GM21390 (cell line): ENCODE measurements at regions not wholly inside any gene's neighbourhood (a gene's known extent, or its start where the extent isn't known, plus 50 kb on each side); places are given as distances from the start of the nearest gene placed in this dataset.
A peak's percentile ranks its signal among the peaks of the same experiment; 100 is the strongest.

Experiments used
- ATAC-seq: cut with Tn5 transposase; IDR thresholded peaks from one replicate; pipeline ENCODE4 v1.9.1; 2021; ENCODE audit not compliant: unreplicated experiment

- ATAC-seq, result no peak
Measured at GRCh38 chr6:132934496-132934895, 120.1 kb downstream of the RPS12 start.

GRCh38 chr6:132936646-132937045 lies 122.3 kb downstream of the RPS12 start:
- no peak for ATAC-seq

GRCh38 chr6:132937466-132937906 lies 123.1 kb downstream of the RPS12 start:
- ATAC-seq, result no peak

- no peak for ATAC-seq
Measured at GRCh38 chr6:132948889-132949288, 134.5 kb downstream of the RPS12 start.

GRCh38 chr6:132950566-132950965 lies 136.2 kb downstream of the RPS12 start:
- no peak for ATAC-seq

DNA sequence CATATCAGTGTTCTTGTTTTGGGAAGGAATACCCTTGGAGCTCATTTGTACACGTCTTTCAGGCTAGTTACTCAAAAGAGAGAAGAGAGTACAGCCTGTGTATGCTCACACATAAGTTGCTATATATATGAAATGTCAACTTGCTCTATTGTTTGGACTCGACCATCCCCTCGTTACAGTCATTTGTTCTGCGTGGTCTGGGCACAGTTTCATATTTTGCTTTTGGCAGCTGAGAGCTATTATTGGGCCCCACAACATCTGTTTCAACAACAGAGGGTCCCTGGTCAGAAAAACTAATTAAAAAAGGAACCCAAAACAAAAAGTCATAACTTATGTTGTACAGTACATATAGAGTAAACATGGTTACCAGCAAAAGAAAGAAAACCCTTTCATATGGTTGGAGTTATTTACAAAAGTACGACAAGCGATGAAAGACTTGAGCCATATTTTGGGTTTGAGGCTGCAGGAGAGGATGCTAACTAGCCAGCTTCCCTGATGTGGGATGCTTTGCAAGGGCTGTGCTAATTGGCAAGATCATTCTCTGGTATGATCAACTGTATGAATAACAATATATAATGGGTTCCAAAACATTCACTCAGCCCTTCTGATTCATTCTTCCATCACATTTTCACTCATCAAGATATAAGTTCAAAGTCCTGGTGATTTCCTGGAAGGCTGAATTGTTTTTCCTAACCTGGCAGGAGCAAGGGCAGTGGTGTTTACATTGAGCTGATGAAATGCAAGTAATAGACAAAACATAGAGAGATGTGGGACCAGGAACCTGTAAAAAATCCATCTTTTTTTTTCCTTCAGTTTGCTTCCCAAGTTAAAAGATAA lies 137.9 kb downstream of the RPS12 start:
- no peak for ATAC-seq

- ATAC-seq, result no peak
Measured at GRCh38 chr6:132952986-132953385, 138.6 kb downstream of the RPS12 start.

GRCh38 chr6:132954222-132954621 lies 139.9 kb downstream of the RPS12 start:
- ATAC-seq, result no peak

DNA sequence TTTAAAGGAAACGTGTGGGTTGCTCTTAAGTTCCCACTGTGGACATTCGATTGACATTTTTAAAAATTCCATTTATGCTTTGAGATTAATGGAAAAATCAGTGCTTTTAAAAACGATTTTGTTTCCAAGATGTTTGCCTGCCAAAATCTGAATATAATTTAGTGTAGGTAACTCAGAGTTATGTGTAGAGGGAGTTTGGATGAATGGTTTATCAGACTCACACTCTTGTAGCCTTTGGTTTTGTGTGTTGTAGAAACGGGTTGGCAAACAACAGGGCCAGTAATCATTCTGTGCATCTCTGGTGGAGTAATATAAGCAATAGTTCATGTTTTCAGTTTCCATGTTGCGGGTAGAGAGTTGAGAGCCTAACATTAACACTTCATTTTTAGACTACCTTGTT lies 140.6 kb downstream of the RPS12 start:
- no peak for ATAC-seq

DNA sequence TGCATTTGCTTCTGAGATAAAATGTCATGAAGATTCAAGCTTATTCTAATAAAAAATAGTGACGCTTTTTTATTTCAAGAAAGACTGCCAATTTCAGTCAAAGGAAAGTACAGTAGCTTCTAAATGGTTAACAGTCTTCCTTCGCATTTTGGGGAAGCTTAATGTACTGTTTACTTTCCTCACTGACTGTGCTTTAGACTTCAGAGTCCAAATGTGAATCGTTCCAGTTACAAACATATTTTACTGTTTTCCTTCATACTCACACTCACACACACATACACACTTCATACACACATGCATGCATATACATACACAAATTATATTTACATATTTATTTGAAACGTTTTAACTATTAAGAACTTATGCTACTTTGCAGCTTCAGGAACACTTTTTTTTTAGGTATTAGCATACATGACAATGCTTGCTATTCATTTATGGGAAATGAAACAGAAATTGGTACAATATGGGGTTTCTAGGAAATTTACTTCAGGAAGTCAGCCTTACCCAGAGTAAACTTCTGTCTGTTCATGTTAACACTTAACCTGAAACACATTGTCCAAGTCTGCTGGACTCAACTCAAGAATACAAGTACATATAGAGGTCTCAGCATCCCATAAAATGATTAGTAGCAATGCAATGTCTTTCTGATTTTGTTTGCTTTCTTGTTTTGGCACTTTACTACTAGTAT lies 145.4 kb downstream of the RPS12 start:
- ATAC-seq, result no peak

GRCh38 chr6:132960720-132961119 lies 146.4 kb downstream of the RPS12 start:
- ATAC-seq, result no peak

- ATAC-seq, result no peak
Measured at GRCh38 chr6:132961122-132961521, 146.8 kb downstream of the RPS12 start.

GRCh38 chr6:132961610-132962009 lies 147.2 kb downstream of the RPS12 start:
- ATAC-seq, result no peak

- peak; percentile 86 for ATAC-seq
Measured at GRCh38 chr6:132962936-132963868, 148.8 kb downstream of the RPS12 start.

- no peak for ATAC-seq
Measured at GRCh38 chr6:132964101-132964867, 149.9 kb downstream of the RPS12 start.

- no peak for ATAC-seq
Measured at GRCh38 chr6:132964868-132965382, 150.6 kb downstream of the RPS12 start.

- ATAC-seq, result no peak
Measured at GRCh38 chr6:132967871-132968270, 153.5 kb downstream of the RPS12 start.

GRCh38 chr6:132968419-132968950 lies 154.1 kb downstream of the RPS12 start:
- ATAC-seq, result no peak

GRCh38 chr6:132969196-132969595 lies 154.8 kb downstream of the RPS12 start:
- no peak for ATAC-seq

DNA sequence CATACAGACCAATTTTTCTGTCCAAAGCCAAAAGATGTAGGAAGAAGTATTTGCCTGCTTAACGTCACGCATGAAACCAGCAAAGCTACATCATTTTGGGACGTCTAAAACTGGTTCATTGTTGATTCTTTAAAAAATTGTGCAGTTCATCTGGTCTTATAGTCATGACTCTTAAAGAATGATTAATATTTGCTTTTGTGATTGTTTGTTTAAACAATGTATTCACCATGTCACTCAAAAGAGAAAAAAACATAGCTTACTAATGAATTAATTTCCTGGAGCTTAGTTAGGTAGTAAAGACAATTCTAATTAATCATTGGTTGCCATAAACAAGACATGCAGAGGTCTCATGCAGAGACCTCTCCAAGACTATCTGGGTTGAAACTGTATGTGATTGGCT lies 157.3 kb downstream of the RPS12 start:
- ATAC-seq, result no peak
